HG02588 (cell line): ENCODE measurements at regions not wholly inside any gene's neighbourhood (a gene's known extent, or its start where the extent isn't known, plus 50 kb on each side); places are given as distances from the start of the nearest gene placed in this dataset.
"Not testable (repeated sequence)": the region's sequence is repeated elsewhere in the genome, so short reads cannot be mapped to it uniquely, and the experiment has no call there.

ENCODE experiments used
- ATAC-seq: cut with Tn5 transposase; IDR thresholded peaks from one replicate; pipeline ENCODE4 v1.9.1; 2021; ENCODE audit warnings: mild to moderate bottlenecking, moderate library complexity; ENCODE audit not compliant: unreplicated experiment

- ATAC-seq = no peak
These were observed 1955.4 kb upstream of the CDH6 start for GRCh38 chr5:29238115-29238514.

GRCh38 chr5:29231154-29231553 lies 1962.3 kb upstream of the CDH6 start:
- ATAC-seq = no peak

- ATAC-seq = no peak
These were observed 1962.9 kb upstream of the CDH6 start for GRCh38 chr5:29230591-29230990.

DNA sequence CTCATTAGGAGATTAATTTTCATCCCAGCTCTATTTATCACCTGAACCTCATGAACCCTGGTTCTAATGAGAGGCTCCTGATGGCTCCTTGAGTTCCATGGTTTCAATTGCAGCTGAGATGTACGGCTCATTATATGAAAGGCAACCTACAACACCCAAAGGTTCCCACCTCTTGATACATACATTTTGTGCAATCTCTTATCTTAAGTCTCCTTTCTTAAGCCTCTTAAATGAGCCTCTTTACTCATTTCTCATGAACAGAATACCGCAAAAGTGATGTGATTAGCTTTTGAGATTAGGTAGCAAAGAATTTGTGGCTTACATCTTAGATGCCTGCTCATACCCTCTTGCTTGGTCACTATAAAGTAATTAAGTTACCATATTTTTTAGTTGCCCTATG lies 1964.0 kb upstream of the CDH6 start:
- no peak for ATAC-seq

DNA sequence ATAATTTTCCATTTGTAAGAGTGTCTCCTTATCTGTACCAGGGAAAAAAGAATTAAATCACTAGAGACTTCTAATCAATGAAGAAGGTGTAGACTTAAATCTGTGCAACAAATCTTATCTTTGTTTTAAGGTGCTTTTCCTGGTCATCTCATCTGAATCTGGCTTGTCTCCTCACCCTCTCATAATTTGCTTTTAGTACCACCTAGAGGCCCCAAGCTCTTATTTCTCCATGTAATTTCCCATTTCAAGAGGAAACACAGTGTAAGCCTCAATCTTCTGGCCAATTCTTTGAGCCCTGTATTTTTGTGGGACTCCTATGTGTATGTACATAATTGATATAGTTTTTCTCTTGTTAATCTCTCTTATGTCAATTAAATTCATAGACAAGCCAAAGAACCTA lies 1975.3 kb upstream of the CDH6 start:
- ATAC-seq = no peak

GRCh38 chr5:29214839-29215238 lies 1978.6 kb upstream of the CDH6 start:
- ATAC-seq = no peak

- ATAC-seq = no peak
These were observed 1980.0 kb upstream of the CDH6 start for GRCh38 chr5:29213475-29213874.

DNA sequence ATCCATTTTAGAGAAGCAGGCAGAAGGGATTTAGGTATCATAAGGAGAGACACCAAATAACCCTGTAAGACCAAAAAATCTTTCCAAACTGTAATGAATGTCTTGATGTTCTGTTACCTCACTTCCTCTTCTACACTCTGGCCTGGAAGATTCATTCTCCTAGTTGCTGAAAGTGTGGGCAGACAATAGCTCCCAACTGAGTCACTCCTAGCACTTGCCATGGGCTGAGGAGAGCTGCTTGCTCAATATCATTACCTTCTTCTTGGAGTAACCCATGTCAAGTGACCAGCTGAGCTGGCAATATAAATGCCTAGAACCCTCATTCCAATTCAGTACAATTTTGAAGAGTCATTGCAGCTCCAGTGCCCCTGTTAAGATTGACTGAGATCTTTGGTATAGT lies 1985.5 kb upstream of the CDH6 start:
- ATAC-seq = no peak

- no peak for ATAC-seq
These were observed 1990.4 kb upstream of the CDH6 start for GRCh38 chr5:29203049-29203448.

DNA sequence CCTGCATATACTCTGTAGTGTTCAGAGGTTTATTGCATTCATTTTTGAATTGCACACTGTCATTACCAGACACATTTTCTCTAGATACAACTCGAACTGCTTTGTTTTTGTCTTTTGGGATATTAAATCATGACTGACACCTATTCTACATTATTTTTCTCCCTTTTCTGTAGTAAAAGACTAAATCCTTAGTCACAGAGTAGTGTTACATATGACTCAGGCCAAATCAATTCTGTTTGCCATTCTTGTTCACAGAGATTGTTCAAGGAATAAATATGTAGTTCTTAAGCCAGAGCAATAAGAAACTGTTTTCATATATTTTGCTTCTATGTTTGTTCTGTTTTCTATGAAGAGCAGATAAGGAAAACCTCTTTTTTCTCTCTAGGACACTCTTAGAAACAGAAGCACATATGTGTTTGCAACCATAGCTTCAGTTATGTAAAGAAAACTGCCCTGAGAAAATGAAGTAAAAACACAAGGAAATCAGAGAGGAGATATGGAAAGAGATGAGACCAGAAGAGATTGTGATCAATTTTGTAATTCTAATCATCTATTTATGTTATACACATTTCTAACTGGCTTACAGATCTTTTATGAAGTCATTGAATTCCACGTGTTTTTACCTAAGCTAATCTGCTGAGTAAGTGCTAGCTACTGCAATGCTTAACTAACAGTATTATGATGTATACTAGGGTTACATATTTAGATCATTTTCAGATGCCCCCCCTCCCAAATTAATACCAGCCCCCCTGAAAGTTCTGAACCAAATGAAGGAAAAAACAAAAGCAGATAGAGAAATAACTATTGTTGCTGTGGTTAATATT lies 1995.6 kb upstream of the CDH6 start:
- no peak for ATAC-seq

DNA sequence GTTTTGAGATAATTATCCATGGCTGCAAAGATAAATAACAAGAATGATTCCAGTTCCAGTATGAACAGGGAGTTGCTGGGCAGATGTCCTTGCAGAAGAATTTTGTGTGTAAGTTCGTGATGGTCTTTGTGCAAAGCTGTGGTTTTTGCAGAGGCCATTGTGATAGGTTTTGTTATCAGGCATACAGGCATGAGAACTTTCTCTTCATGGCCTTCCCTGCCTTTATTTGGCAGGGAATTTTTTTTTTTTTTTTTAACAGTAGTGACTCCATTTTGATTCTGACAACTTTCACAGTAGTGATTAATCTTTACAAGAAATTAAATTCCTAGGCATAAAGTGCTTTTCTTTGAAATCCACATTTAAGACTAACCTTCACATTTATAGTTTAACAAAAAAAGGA lies 1999.5 kb upstream of the CDH6 start:
- no peak for ATAC-seq

GRCh38 chr5:29191269-29192048 lies 2002.0 kb upstream of the CDH6 start:
- not testable (repeated sequence) for ATAC-seq

DNA sequence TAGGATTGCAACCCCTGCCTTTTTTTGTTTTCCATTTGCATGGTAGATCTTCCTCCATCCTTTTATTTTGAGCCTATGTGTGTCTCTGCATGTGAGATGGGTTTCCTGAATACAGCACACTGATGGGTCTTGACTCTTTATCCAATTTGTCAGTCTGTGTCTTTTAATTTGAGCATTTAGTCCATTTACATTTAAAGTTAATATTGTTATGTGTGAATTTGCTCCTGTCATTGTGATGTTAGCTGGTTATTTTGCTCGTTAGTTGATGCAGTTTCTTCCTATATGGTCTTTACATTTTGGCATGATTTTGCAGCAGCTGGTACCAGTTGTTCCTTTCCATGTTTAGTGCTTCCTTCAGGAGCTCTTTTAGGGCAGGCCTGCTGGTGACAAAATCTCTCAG lies 2003.1 kb upstream of the CDH6 start:
- not testable (repeated sequence) for ATAC-seq

- not testable (repeated sequence) for ATAC-seq
These were observed 2007.1 kb upstream of the CDH6 start for GRCh38 chr5:29186380-29186779.

DNA sequence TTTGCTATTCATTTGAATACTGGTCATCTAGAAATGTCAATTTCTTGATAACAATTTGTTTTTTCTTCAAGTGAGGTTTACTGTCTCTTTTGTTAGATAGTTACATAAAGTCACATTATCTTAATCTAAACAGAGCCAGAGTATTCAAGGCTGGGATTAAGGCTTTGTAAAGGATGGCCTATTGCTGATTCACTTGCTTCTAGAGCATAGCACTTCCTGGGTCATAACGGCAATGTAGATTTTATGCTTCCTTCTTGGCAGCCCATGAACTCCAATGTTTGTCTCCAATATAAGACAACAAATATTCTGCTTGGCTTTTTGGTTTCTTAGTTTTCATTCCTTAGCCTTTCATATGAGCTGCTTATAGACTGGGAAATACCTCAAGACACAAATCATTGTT lies 2007.9 kb upstream of the CDH6 start:
- ATAC-seq = no peak

- ATAC-seq = no peak
These were observed 2017.7 kb upstream of the CDH6 start for GRCh38 chr5:29175774-29176173.

- no peak for ATAC-seq
These were observed 2022.9 kb upstream of the CDH6 start for GRCh38 chr5:29170599-29170998.

DNA sequence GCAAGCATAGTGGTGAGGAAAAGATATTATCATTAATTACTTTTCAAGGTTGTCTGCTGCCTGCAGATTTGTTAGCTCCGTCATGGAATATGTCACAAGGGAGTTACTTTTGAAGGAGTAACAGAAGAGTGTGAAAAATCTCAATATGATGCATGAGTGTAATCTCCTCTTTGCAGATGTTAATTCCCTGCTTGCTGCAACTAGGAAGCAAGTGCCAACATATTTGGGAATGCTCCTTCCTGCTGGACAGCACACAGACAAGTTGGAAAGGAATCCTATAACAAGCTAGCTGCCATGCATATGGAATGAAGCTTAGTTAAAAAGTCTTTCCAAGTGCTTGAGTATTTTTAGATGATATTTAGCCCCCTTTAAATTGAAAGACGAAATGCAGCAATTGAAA lies 2023.6 kb upstream of the CDH6 start:
- ATAC-seq = no peak

DNA sequence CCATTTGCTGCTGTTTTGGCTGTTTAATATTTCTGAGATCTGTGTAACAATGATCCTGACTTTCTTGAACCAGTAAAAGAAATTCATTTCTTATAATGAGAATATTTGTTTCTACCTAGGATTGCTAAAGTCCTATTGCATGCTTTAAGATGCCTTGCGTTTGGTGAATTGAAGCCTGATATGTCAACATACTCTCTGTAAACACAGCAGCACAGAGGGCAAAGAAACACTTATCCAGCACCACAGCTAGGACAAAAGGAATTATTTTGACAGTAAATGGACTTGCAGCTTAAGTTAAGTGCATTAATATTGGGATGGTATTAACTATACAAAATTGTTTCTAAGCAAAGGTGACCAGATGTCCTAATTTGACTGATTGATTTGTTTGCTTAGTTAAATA lies 2031.2 kb upstream of the CDH6 start:
- ATAC-seq = no peak

DNA sequence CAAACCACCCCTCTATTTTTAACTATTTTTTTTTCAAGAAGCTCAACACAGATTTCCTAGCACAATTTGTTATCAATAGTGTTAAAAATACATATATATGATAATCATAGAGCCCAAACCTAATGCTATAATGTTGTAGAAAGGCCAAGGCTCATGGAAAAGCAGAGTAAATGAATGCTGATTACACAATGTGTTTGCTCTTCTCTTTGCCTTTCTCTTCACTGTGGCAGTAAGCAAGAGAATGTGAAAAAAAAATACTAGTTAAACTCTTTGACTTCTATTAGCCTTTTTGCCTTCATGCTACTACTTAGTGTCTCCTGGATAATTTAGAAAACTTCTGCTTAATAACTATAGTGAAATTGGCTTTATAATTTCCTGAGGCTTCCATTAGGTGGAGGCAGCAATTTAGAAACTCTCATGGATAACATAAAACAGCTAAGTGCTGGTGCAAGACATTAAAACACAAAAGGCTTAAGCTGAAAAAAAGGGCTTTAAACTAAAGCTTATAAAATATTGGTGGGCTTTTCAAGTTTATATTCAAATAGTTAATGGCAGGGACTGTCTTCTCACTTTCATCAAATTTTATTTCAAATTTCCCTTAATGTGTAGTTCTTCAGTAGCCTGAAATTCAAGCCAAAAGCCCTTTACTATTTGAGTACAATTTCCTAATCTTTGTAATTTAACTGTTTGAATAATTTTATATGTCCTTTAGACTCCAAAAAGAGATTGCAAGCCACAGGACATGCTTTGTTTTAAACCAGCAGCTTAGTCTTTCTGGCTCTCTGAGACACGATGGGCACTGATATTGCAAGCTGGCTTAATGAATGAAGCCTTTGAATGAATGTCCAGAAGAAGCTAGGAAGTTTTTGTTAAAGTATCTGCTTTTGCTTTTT lies 2031.8 kb upstream of the CDH6 start:
- ATAC-seq = no peak

GRCh38 chr5:29157975-29158374 lies 2035.5 kb upstream of the CDH6 start:
- no peak for ATAC-seq
